H9 (cell line): ENCODE measurements at regions not wholly inside any gene's neighbourhood (a gene's known extent, or its start where the extent isn't known, plus 50 kb on each side); places are given as distances from the start of the nearest gene placed in this dataset.

Source experiments
- DNase-seq: peaks from one replicate; pipeline ENCODE4 v3.0.0-alpha.2; 2017
- H2AFZ ChIP-seq: one replicate; pipeline ENCODE4 v1.6.1; 2013; ENCODE audit warnings: mild to moderate bottlenecking, low read length, control low read depth, moderate library complexity
- H2AK5ac ChIP-seq: 2 replicates; pipeline ENCODE4 v1.6.1; 2013; ENCODE audit warnings: low read length, control low read depth, mixed read lengths; ENCODE audit not compliant: insufficient read length
- H2BK120ac ChIP-seq: one replicate; pipeline ENCODE4 v1.6.1; 2013; ENCODE audit warnings: low read depth, mild to moderate bottlenecking, low read length, control low read depth, inconsistent platforms; ENCODE audit not compliant: poor library complexity, severe bottlenecking
- H2BK12ac ChIP-seq: 2 replicates; pipeline ENCODE4 v1.6.1; 2013; ENCODE audit warnings: low read length, control low read depth, mixed read lengths, low read depth; ENCODE audit not compliant: insufficient read length
- H2BK15ac ChIP-seq: 2 replicates; pipeline ENCODE4 v1.6.1; 2013; ENCODE audit warnings: low read depth, low read length, control low read depth
- H2BK20ac ChIP-seq: one replicate; pipeline ENCODE4 v1.6.1; 2013; ENCODE audit warnings: low read depth, mild to moderate bottlenecking, low read length, control low read depth, inconsistent platforms; ENCODE audit not compliant: poor library complexity, severe bottlenecking
- H2BK5ac ChIP-seq: 2 replicates; pipeline ENCODE4 v1.6.1; 2013; ENCODE audit warnings: low read length, control low read depth, mixed read lengths; ENCODE audit not compliant: insufficient read length
- H3K14ac ChIP-seq: 2 replicates; pipeline ENCODE4 v1.6.1; 2013; ENCODE audit warnings: low read length, control low read depth; ENCODE audit not compliant: insufficient read depth
- H3K18ac ChIP-seq: 2 replicates; pipeline ENCODE4 v1.6.1; 2013; ENCODE audit warnings: low read depth, mild to moderate bottlenecking, mixed read lengths, low read length, control low read depth; ENCODE audit not compliant: insufficient read length
- H3K23ac ChIP-seq: 2 replicates; pipeline ENCODE4 v1.6.1; 2013; ENCODE audit warnings: low read length, control low read depth, mixed read lengths, low read depth; ENCODE audit not compliant: insufficient read length
- H3K23me2 ChIP-seq: 2 replicates; pipeline ENCODE4 v1.6.1; 2013; ENCODE audit warnings: low read depth, mild to moderate bottlenecking, mixed read lengths, low read length, control low read depth; ENCODE audit not compliant: insufficient read length, poor library complexity, severe bottlenecking
- H3K27ac ChIP-seq: 2 replicates; pipeline ENCODE4 v1.5.1; 2013; ENCODE audit warnings: low read length, control low read depth, mixed read lengths, low read depth; ENCODE audit not compliant: insufficient read length
- H3K27me3 ChIP-seq: 2 replicates; pipeline ENCODE4 v1.6.1; 2013; ENCODE audit warnings: low read length, control low read depth, inconsistent platforms; ENCODE audit not compliant: insufficient read depth
- H3K4ac ChIP-seq: 2 replicates; pipeline ENCODE4 v1.6.1; 2013; ENCODE audit warnings: low read depth, mild to moderate bottlenecking, control low read depth, inconsistent platforms, low read length, moderate library complexity
- H3K4me1 ChIP-seq: 2 replicates; pipeline ENCODE4 v1.6.1; 2013; ENCODE audit warnings: low read length, control low read depth, inconsistent platforms; ENCODE audit not compliant: insufficient read depth
- H3K4me2 ChIP-seq: 2 replicates; pipeline ENCODE4 v1.6.1; 2013; ENCODE audit warnings: low read length, control low read depth, mixed read lengths; ENCODE audit not compliant: insufficient read length, insufficient read depth
- H3K56ac ChIP-seq: 2 replicates; pipeline ENCODE4 v1.6.1; 2013; ENCODE audit warnings: low read depth, mild to moderate bottlenecking, mixed read lengths, low read length, control low read depth; ENCODE audit not compliant: insufficient read length
- H3K79me1 ChIP-seq: 2 replicates; pipeline ENCODE4 v1.6.1; 2013; ENCODE audit warnings: low read depth, mild to moderate bottlenecking, moderate library complexity, low read length, control low read depth, inconsistent platforms; ENCODE audit not compliant: insufficient read depth, poor library complexity, severe bottlenecking
- H3K79me2 ChIP-seq: 2 replicates; pipeline ENCODE4 v1.6.1; 2013; ENCODE audit warnings: low read length, control low read depth, inconsistent platforms; ENCODE audit not compliant: insufficient read depth
- H3K9ac ChIP-seq: 2 replicates; pipeline ENCODE4 v1.6.1; 2013; ENCODE audit warnings: low read length, control low read depth, mixed read lengths; ENCODE audit not compliant: insufficient read length; ENCODE audit errors: extremely low read depth
- H3K9me3 ChIP-seq: one replicate; pipeline ENCODE4 v1.6.1; 2013; ENCODE audit warnings: low read depth, low read length, inconsistent platforms; ENCODE audit not compliant: control insufficient read depth
- H3T11ph ChIP-seq: one replicate; pipeline ENCODE4 v1.6.1; 2013; ENCODE audit warnings: mild to moderate bottlenecking, low read length, control low read depth, inconsistent platforms
- H4K20me1 ChIP-seq: one replicate; pipeline ENCODE4 v1.6.1; 2013; ENCODE audit not compliant: control insufficient read depth, insufficient read length, insufficient read depth
- H4K5ac ChIP-seq: 2 replicates; pipeline ENCODE4 v1.6.1; 2013; ENCODE audit warnings: low read depth, mild to moderate bottlenecking, mixed read lengths, low read length, control low read depth; ENCODE audit not compliant: insufficient read length
- H4K8ac ChIP-seq: replicated peaks from 2 replicates; pipeline ENCODE4 v1.6.1; 2013; ENCODE audit warnings: low read length, control low read depth, mixed read lengths, low read depth; ENCODE audit not compliant: insufficient read length
- H4K91ac ChIP-seq: 2 replicates; pipeline ENCODE4 v1.6.1; 2013; ENCODE audit warnings: low read depth, mild to moderate bottlenecking, moderate library complexity, mixed read lengths, low read length, control low read depth; ENCODE audit not compliant: insufficient read length
- H3K27ac Mint-ChIP-seq, 3 experiments: 2 replicates in 2 of 3; 3 replicates in 1 of 3; pipeline ENCODE4 v1.8.0; 2020 to 2021; ENCODE audit warnings: mixed read lengths in 3 of 3, mild to moderate bottlenecking in 1 of 3, moderate library complexity in 1 of 3
- H3K27me3 Mint-ChIP-seq: 2 replicates; pipeline ENCODE4 v1.8.0; 2021; ENCODE audit warnings: low read depth, mild to moderate bottlenecking, moderate library complexity, mixed read lengths
- H3K36me3 Mint-ChIP-seq, 3 experiments: 2 replicates in 2 of 3; 3 replicates in 1 of 3; pipeline ENCODE4 v1.8.0; 2020 to 2021; ENCODE audit warnings: low read depth in 3 of 3, mixed read lengths in 3 of 3; ENCODE audit not compliant: insufficient read depth in 1 of 3
- H3K4me1 Mint-ChIP-seq, 2 experiments: 2 replicates each; pipeline ENCODE4 v1.8.0; 2020; ENCODE audit warnings: mixed read lengths in 2 of 2
- H3K4me3 Mint-ChIP-seq, 2 experiments: 2 replicates in 1 of 2; 3 replicates in 1 of 2; pipeline ENCODE4 v1.8.0; 2020 to 2021; ENCODE audit warnings: mild to moderate bottlenecking in 2 of 2, mixed read lengths in 2 of 2, moderate library complexity in 1 of 2
- H3K9me3 Mint-ChIP-seq, 2 experiments: 2 replicates in 1 of 2; 3 replicates in 1 of 2; pipeline ENCODE4 v1.8.0; 2020; ENCODE audit warnings: mild to moderate bottlenecking in 2 of 2, mixed read lengths in 2 of 2, moderate library complexity in 1 of 2
- CTCF ChIP-seq: fragments of 200-600 bp; sonication (generic); conservative IDR thresholded peaks from 3 replicates; pipeline ENCODE4 v1.8.0; 2021; ENCODE audit warnings: antibody characterized with exemption, mild to moderate bottlenecking
- WGBS: extraction: QIAGEN DNeasy Blood & Tissue Kit; methylation state at CpG from one replicate; pipeline ENCODE4 v1.1.7; 2013; ENCODE audit warnings: missing lambda C conversion rate, low lambda C conversion rate, mixed read lengths; ENCODE audit not compliant: insufficient read length; ENCODE audit errors: extremely low coverage; 5-methylcytosine and 5-hydroxymethylcytosine counted together

DNA sequence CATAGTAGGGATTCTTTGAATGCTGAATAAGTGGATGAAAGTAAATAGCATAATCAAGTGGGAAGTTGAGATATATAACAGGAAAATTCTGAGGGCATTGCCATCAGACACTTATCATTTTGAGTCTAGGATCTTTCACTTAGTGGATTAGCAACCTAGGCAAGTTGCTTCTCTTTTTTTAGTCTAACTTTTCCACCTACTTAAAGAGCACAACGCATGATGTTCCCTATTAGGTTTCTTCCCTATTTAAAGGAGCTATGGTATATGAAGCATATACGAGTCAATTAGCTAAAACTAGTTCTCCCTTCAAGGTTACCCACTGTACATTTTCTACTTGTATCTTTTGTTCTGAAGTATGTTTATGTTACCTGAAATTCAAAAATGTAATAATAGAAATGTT is 67.1 kb upstream of the HS3ST1 start:
- H4K20me1 ChIP-seq: no peaks in the 10 kb centered on the region
- H3K27me3 ChIP-seq: no peaks in the 10 kb centered on the region
- H2AFZ ChIP-seq: no peak overlapping the region
- no peak overlapping the region for H2AK5ac ChIP-seq
- no peak overlapping the region for H4K91ac ChIP-seq
- no peak overlapping the region for H3K4ac ChIP-seq
- Mint-ChIP-seq H3K4me3 (no peak overlapping the region), H3K27ac (no peak overlapping the region), H3K9me3 (peaks cover 11 to 12% of the 10 kb centered on the region in 2 experiments; a peak in 4 of 5 replicates), H3K36me3 (peaks cover 0 to 6% (median 0%) of the 10 kb centered on the region in 3 experiments; a peak in 3 of 7 replicates), H3K27me3 (no peaks in the 10 kb centered on the region), H3K4me1 (peaks cover 0 to 4% of the 10 kb centered on the region in 2 experiments; a peak in 1 of 4 replicates)
- H2BK12ac ChIP-seq: no peak overlapping the region
- H2BK5ac ChIP-seq: no peak overlapping the region
- H2BK15ac ChIP-seq: no peak overlapping the region
- no peak overlapping the region for H3T11ph ChIP-seq
- no peaks in the 10 kb centered on the region for H3K79me2 ChIP-seq
- H2BK120ac ChIP-seq: no peak overlapping the region
- no CpG with 5 or more reads among the region's 2 CpGs for WGBS
- H3K27ac ChIP-seq: no peak overlapping the region
- no peak for DNase-seq
- no peak overlapping the region for H3K18ac ChIP-seq
- H3K14ac ChIP-seq: no peak overlapping the region
- no peaks in the 10 kb centered on the region for H3K79me1 ChIP-seq
- no peaks in the 10 kb centered on the region for H3K23me2 ChIP-seq
- H3K56ac ChIP-seq: no peak overlapping the region
- H3K9me3 ChIP-seq: no peaks in the 10 kb centered on the region
- H2BK20ac ChIP-seq: no peak overlapping the region
- TF ChIP-seq CTCF: no peak
- no peak overlapping the region for H4K5ac ChIP-seq
- no peak overlapping the region for H4K8ac ChIP-seq
- H3K4me2 ChIP-seq: no peak overlapping the region
- no peak overlapping the region for H3K23ac ChIP-seq
- no peaks in the 10 kb centered on the region for H3K4me1 ChIP-seq
- H3K9ac ChIP-seq: no peak overlapping the region
